ENCODE measurements at regions not wholly inside any gene's neighbourhood (a gene's known extent, or its start where the extent isn't known, plus 50 kb on each side); places are given as distances from the start of the nearest gene placed in this dataset.

- TF ChIP-seq CTCF (conservative IDR thresholded peaks at IDR 0.05 in 1 of 2, IDR thresholded peaks at IDR 0.05 in 1 of 2; ENCODE audit: low read depth in 1 of 2, low read length in 2 of 2) (no peak), EZH2 (IDR thresholded peaks at IDR 0.05; ENCODE audit: low read length, missing control alignments) (no peak)
Observed at GRCh38 chr20:52349806-52350205, 158.2 kb upstream of the ZFP64 start.
